SK-N-SH (cell line): ENCODE measurements at regions not wholly inside any gene's neighbourhood (a gene's known extent, or its start where the extent isn't known, plus 50 kb on each side); places are given as distances from the start of the nearest gene placed in this dataset.
"Not testable (repeated sequence)": the region's sequence is repeated elsewhere in the genome, so short reads cannot be mapped to it uniquely, and the experiment has no call there.

Experiments
- CTCF ChIA-PET: fragments of 300-600, 350-600 bp; formaldehyde crosslinking; extraction: SDS; loops from one replicate; lab custom pipeline; 2021; lab: Yijun Ruan, JAX
- POLR2A ChIA-PET: fragments of 350-600 bp; sonication (Branson Sonifier 250); formaldehyde crosslinking; extraction: SDS; loops from one replicate; lab custom pipeline; 2020; ENCODE audit warnings: antibody characterized with exemption, inconsistent platforms; lab: Yijun Ruan, JAX
- DNase-seq: peaks from one replicate; pipeline ENCODE4 v3.0.0; 2012
- H2AFZ ChIP-seq: fragments of 200-600 bp; sonication (generic); 2 replicates; pipeline ENCODE4 v1.8.1; 2016; ENCODE audit warnings: antibody characterized with exemption, mild to moderate bottlenecking, low read depth
- H3F3A ChIP-seq: fragments of 200-600 bp; sonication (generic); replicated peaks from 2 replicates; pipeline ENCODE3; 2016; ENCODE audit warnings: antibody characterized with exemption, mild to moderate bottlenecking; ENCODE audit not compliant: insufficient read depth
- H3K27ac ChIP-seq, 2 experiments: fragments of 200-500 bp in 1 of 2; fragments of 200-600 bp in 1 of 2; sonication (Bioruptor generic) in 1 of 2; sonication (generic), shearing (Covaris generic) in 1 of 2; 2 replicates each; pipeline versions ENCODE4 v1.5.1 to v1.6.1; 2014 to 2016; ENCODE audit warnings: low read depth in 2 of 2, inconsistent platforms in 1 of 2, low read length in 1 of 2, mild to moderate bottlenecking in 1 of 2, mixed read lengths in 1 of 2
- H3K27me3 ChIP-seq: fragments of 200-600 bp; sonication (generic), shearing (Covaris generic); 2 replicates; pipeline ENCODE4 v1.6.1; 2016; ENCODE audit warnings: mixed run types; ENCODE audit not compliant: insufficient read depth
- H3K36me3 ChIP-seq, 2 experiments: fragments of 200-500 bp in 1 of 2; fragments of 200-600 bp in 1 of 2; sonication (Bioruptor generic) in 1 of 2; sonication (generic) in 1 of 2; replicated peaks in 1 of 2; 2 replicates each; pipeline versions ENCODE3 to v1.5.1; 2014 to 2016; ENCODE audit warnings: low read length in 1 of 2, mild to moderate bottlenecking in 1 of 2; ENCODE audit not compliant: insufficient read depth in 2 of 2, control insufficient read depth in 1 of 2
- H3K4me1 ChIP-seq, 2 experiments: fragments of 200-500 bp in 1 of 2; fragments of 200-600 bp in 1 of 2; sonication (Bioruptor generic) in 1 of 2; sonication (generic), shearing (Covaris generic) in 1 of 2; 2 replicates each; pipeline versions ENCODE4 v1.5.1 to v1.6.1; 2014 to 2016; ENCODE audit warnings: low read depth in 1 of 2, low read length in 1 of 2, mixed run types in 1 of 2; ENCODE audit not compliant: insufficient read depth in 2 of 2, control insufficient read depth in 1 of 2
- H3K4me2 ChIP-seq: fragments of 200-600 bp; sonication (generic), shearing (Covaris generic); 2 replicates; pipeline ENCODE4 v1.6.1; 2017; ENCODE audit warnings: mixed run types
- H3K4me3 ChIP-seq, 2 experiments: fragments of 200-500 bp in 1 of 2; fragments of 200-600 bp in 1 of 2; sonication (Bioruptor generic) in 1 of 2; sonication (generic), shearing (Covaris generic) in 1 of 2; 2 replicates each; pipeline versions ENCODE4 v1.5.1 to v1.8.1; 2014 to 2016; ENCODE audit warnings: low read depth in 2 of 2, inconsistent platforms in 1 of 2, low read length in 1 of 2, mild to moderate bottlenecking in 1 of 2, mixed read lengths in 1 of 2, moderate library complexity in 1 of 2
- H3K79me2 ChIP-seq: fragments of 200-600 bp; sonication (generic); 2 replicates; pipeline ENCODE4 v1.8.1; 2017; ENCODE audit warnings: mild to moderate bottlenecking; ENCODE audit not compliant: insufficient read depth
- H3K9ac ChIP-seq: fragments of 200-600 bp; sonication (generic); 2 replicates; pipeline ENCODE4 v1.6.1; 2017; ENCODE audit warnings: mixed run types
- H3K9me2 ChIP-seq: fragments of 200-600 bp; sonication (generic); 2 replicates; pipeline ENCODE4 v1.6.1; 2017; ENCODE audit warnings: mixed run types
- H3K9me3 ChIP-seq: fragments of 200-600 bp; sonication (generic); 2 replicates; pipeline ENCODE4 v1.6.1; 2017; ENCODE audit warnings: mixed run types, mild to moderate bottlenecking, moderate library complexity
- H4K20me1 ChIP-seq: fragments of 200-600 bp; sonication (generic); 2 replicates; pipeline ENCODE4 v1.6.1; 2017; ENCODE audit warnings: mild to moderate bottlenecking, mixed run types; ENCODE audit not compliant: insufficient read depth
- CHD2 ChIP-seq: fragments of 150-350 bp; IDR thresholded peaks from 2 replicates; pipeline ENCODE4 v1.6.1; 2018; ENCODE audit warnings: low read length; ENCODE audit not compliant: partially characterized antibody
- EZH2phosphoT487 ChIP-seq: fragments of 200-600 bp; sonication (generic); IDR thresholded peaks from 2 replicates; pipeline ENCODE4 v1.6.1; 2017; ENCODE audit warnings: low read depth, mixed run types, mild to moderate bottlenecking, antibody characterized with exemption, moderate library complexity, borderline replicate concordance
- GABPA ChIP-seq: IDR thresholded peaks from 2 replicates; pipeline ENCODE4 v1.4.0; 2012; ENCODE audit warnings: low read depth, mild to moderate bottlenecking
- NRF1 ChIP-seq: IDR thresholded peaks from 2 replicates; pipeline ENCODE4 v1.6.1; 2012; ENCODE audit warnings: low read depth, mild to moderate bottlenecking, low read length
- POLR2AphosphoS5 ChIP-seq: IDR thresholded peaks from 2 replicates; pipeline ENCODE4 v1.6.1; 2012; ENCODE audit warnings: low read depth, low read length
- RFX5 ChIP-seq: IDR thresholded peaks from 2 replicates; pipeline ENCODE4 v1.6.1; 2012; ENCODE audit warnings: mild to moderate bottlenecking, improper control_type of control experiment, low read length
- SIN3A ChIP-seq: IDR thresholded peaks from 2 replicates; pipeline ENCODE4 v1.6.1; 2012; ENCODE audit warnings: low read depth, mild to moderate bottlenecking, low read length, moderate library complexity, borderline replicate concordance
- TCF12 ChIP-seq: IDR thresholded peaks from 2 replicates; pipeline ENCODE4 v1.4.0; 2012
- USF1 ChIP-seq: IDR thresholded peaks from 2 replicates; pipeline ENCODE4 v1.4.0; 2012; ENCODE audit warnings: low read depth, borderline replicate concordance
- USF2 ChIP-seq: fragments of 150-350 bp; IDR thresholded peaks from 2 replicates; pipeline ENCODE4 v1.6.1; 2017; ENCODE audit warnings: antibody characterized with exemption, low read length, low read depth, borderline replicate concordance
- ZBTB33 ChIP-seq: IDR thresholded peaks from 2 replicates; pipeline ENCODE4 v1.4.0; 2012; ENCODE audit warnings: low read depth, borderline replicate concordance
- WGBS: methylation state at CpG from one replicate; pipeline ENCODE4 v1.1.6; 2017; ENCODE audit warnings: low lambda C conversion rate; 5-methylcytosine and 5-hydroxymethylcytosine counted together

GRCh38 chr13:99729745-99730144 is 228.5 kb downstream of the TM9SF2 start:
- no peaks in the 10 kb centered on the region for H3K9me2 ChIP-seq
- no peak overlapping the region for H3K4me3 ChIP-seq
- no peaks in the 10 kb centered on the region for H3F3A ChIP-seq
- H2AFZ ChIP-seq: no peak overlapping the region
- H3K79me2 ChIP-seq: no peaks in the 10 kb centered on the region
- no peaks in the 10 kb centered on the region for H4K20me1 ChIP-seq
- no peaks in the 10 kb centered on the region for H3K36me3 ChIP-seq
- no peak overlapping the region for H3K9ac ChIP-seq
- TF ChIP-seq RFX5 (no peak), NRF1 (no peak), EZH2phosphoT487 (no peak), ZBTB33 (no peak)
- H3K4me1 ChIP-seq: peaks cover 0 to 4% of the 10 kb centered on the region in 2 experiments; a peak in 2 of 4 replicates
- WGBS: 76% methylated on average over 14 of the region's 16 CpGs
- H3K9me3 ChIP-seq: no peaks in the 10 kb centered on the region
- no peaks in the 10 kb centered on the region for H3K27me3 ChIP-seq
- H3K27ac ChIP-seq: no peak overlapping the region
- ChIA-PET POLR2A (no interaction called here), CTCF (no interaction called here)
- no peak overlapping the region for H3K4me2 ChIP-seq
- no peak for DNase-seq

- H3F3A ChIP-seq, H2AFZ ChIP-seq, H3K4me3 ChIP-seq, H3K36me3 ChIP-seq, DNase-seq, H3K79me2 ChIP-seq, POLR2A ChIA-PET, CTCF ChIA-PET, H3K27ac ChIP-seq, H3K9me3 ChIP-seq, H3K27me3 ChIP-seq, H3K9me2 ChIP-seq, H3K9ac ChIP-seq, H3K4me1 ChIP-seq, H3K4me2 ChIP-seq, H4K20me1 ChIP-seq: not testable (repeated sequence)
- 79% methylated on average over 5 of the region's 6 CpGs for WGBS
These were observed 226.4 kb downstream of the TM9SF2 start for GRCh38 chr13:99727651-99728050.

GRCh38 chr13:99726282-99726894 is 225.1 kb downstream of the TM9SF2 start:
- Histone ChIP-seq H3K79me2 (no peaks in the 10 kb centered on the region), H2AFZ (no peak overlapping the region), H3K27me3 (no peaks in the 10 kb centered on the region), H4K20me1 (no peaks in the 10 kb centered on the region), H3K4me1 (no peaks in the 10 kb centered on the region), H3K9me3 (no peaks in the 10 kb centered on the region), H3K4me3 (no peak overlapping the region), H3F3A (no peaks in the 10 kb centered on the region), H3K4me2 (no peak overlapping the region), H3K9ac (no peak overlapping the region), H3K36me3 (no peaks in the 10 kb centered on the region), H3K9me2 (no peaks in the 10 kb centered on the region), H3K27ac (no peak overlapping the region)
- ChIA-PET CTCF (no interaction called here), POLR2A (no interaction called here)
- 84% methylated on average over 10 of the region's 10 CpGs for WGBS
- TF ChIP-seq CHD2 (no peak), USF1 (no peak), USF2 (no peak), POLR2AphosphoS5 (no peak), GABPA (no peak), SIN3A (no peak), TCF12 (no peak)
- no peak for DNase-seq
